Activated T-helper 1 cell treated with anti-CD3 and anti-CD28 coated beads, Interleukin-2, amount 50 U/mL, for 16 hours (primary cell): ENCODE measurements at regions not wholly inside any gene's neighbourhood (a gene's known extent, or its start where the extent isn't known, plus 50 kb on each side); places are given as distances from the start of the nearest gene placed in this dataset.

Experiments used
- DNase-seq, 2 donors: peaks; one replicate each; pipeline ENCODE4 v3.0.0-alpha.2; 2020; ENCODE audit warnings: low read depth in 1 of 2, low spot score in 1 of 2

DNA sequence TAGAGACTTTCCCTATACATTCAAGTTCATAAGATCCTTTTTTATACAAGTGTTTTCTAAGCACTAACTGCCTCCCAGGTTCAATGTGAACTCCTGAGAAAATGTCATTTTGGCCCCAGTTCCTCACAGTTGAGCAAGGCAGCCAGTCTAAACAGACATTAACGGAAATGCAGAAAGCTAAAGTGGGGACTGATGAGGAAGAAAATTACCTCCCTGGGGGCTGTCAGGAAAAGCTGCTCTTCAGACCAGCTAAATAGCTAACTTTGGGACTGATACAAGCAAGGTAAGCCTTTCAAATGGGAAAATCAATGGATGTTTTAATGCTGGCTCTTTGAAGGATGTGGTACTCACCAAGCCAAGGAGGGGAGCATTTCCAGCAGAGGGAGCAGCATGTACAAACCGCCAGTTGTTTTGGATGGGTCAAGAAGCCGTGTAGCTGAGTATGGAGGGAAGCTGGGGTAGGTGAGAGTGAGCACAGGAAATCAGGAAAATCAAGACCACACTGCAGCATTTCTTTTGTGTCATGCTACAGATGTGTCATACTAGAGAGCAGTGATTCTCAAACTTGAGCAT, 180.8 kb upstream of the CHD6 start:
- no peak for DNase-seq

- no peak for DNase-seq
Observed at GRCh38 chr20:41786158-41786557, 168.0 kb upstream of the CHD6 start.

- no peak for DNase-seq
Observed at GRCh38 chr20:41784209-41784958, 166.2 kb upstream of the CHD6 start.

GRCh38 chr20:41783423-41784208, 165.4 kb upstream of the CHD6 start:
- DNase-seq = no peak

DNA sequence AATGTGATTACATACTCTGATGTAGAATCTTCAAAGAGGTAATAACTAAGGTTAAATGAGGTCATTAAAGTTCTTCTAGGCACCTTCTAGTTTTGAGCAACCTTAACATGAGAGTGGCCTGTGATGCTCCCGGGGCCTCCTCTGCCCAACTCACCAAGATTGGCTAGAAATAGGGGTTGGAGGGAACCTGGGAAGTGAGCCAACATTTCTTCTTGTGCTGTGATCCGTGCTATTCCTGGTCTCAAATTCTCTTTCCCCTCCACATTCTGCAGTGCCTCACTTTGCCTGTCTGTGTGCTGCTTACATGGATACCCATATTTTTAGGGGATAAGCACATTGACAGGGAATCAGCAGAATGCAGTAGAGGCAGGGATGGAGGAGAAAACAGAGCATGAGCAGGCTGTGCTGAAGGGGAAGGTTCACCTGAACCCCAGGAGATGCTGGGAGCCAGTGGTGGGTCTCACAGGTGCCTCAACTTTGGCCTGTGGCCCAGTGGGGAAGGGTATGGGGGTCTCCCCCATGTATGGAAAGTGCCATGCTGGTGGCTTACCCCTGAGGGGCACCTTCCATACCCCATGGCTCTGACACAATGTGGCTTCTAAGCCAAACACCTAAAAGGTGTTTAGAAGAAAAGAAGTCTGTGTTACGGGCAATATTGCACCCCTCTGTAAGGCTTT, 164.7 kb upstream of the CHD6 start:
- DNase-seq = no peak

DNA sequence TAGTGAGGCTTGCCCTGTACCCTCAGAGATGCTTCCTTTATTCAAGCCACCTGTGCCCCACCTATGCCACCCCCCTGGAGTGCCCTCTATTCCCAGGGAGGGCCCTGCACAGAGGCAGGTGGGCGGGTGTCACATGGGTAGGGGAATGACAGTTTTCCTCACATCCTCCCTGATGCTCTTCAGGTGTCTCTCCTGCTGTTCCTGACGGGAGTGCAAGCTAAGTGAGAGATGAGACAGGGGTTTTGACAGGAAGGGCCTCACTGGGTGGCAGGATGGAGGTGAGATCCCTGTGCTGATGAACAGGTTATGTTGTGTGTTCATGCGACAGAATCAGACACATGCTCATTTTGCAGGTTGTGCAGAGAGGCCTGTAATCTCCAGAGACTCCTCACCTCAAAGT, 164.1 kb upstream of the CHD6 start:
- no peak for DNase-seq

- DNase-seq = no peak
Observed at GRCh38 chr20:41776421-41776820, 158.2 kb upstream of the CHD6 start.

GRCh38 chr20:41774291-41774690, 156.1 kb upstream of the CHD6 start:
- no peak for DNase-seq

GRCh38 chr20:41770965-41771364, 152.8 kb upstream of the CHD6 start:
- no peak for DNase-seq

DNA sequence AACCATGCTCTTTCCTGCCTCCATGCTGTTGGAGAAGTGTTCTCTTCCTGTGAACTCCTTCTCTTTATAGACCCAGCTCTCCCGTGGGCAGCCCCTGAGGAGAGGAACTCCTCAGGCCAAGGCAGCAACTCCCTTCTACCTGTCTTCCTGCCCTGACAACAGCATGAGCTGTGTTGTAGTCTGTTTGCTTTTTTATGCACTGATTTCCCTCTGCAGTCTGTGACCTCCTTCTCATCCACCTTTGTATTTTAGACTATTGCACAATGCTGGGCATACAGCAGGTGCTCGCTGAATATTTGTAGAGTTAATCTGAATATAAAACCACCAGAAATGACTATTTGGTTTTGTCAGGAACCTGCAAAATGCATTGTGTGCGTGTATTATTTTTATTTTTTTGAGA, 152.2 kb upstream of the CHD6 start:
- no peak for DNase-seq

- no peak for DNase-seq
Observed at GRCh38 chr20:41769592-41770018, 151.4 kb upstream of the CHD6 start.

- no peak for DNase-seq
Observed at GRCh38 chr20:41750137-41750536, 132.0 kb upstream of the CHD6 start.

DNA sequence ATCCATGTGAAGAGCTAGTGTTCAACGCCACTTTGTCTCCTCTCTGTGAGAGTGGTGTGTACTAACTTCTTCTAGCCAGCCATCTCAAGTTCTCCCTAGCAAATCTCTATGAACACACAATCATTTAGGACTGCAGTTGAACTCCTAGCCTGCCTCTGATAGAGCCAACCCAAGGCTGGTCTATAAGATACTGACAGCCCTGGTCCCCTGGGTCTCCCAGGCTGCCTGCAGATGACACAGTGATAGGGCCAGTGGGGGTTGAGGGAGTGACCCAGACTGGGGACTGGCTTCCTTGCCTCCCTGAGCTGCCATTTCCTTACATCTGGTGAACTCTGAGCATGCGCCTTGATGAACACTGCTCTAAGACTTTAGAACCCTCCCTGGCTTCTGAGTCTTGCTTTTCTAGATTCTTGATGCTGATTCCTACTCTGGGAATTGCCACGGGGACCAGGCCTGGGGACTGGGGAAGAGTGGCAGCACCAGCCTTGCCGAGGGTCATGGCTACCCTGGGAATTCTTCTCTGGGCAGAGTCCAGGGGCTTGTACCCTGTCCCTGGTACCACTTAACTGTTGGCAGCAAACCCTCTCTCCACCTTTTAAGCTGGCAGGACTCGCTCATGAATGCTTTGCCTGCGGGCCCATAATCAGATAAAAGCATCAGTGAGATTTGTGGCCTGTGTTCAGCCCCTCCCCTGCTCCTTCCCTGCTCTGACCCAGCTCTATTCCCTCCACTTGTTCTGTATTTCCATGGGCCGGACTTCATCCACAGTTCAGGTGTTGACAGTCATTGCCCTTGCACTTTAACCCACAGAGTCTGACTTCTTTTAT, 130.8 kb upstream of the CHD6 start:
- no peak for DNase-seq

DNA sequence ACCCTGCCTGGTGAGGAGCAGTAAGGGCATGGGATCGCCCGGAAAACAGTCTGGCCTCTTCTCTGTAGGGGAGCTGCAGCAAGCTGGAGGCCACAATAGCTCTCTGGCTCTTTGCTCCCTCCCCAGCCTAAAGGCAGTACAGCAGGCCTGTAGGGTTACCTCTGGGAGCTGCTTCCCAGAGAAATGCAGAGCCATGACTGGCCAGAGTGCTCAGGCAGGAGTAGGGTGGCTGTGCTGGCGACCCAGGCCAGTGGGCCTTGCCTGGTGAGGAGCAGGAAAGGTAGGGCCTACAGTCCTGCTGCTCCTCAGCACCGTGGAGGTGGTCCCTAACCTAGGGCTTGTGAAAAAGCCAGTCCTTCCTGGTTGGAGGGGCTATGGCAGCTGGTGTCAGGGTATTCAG, 129.9 kb upstream of the CHD6 start:
- no peak for DNase-seq

DNA sequence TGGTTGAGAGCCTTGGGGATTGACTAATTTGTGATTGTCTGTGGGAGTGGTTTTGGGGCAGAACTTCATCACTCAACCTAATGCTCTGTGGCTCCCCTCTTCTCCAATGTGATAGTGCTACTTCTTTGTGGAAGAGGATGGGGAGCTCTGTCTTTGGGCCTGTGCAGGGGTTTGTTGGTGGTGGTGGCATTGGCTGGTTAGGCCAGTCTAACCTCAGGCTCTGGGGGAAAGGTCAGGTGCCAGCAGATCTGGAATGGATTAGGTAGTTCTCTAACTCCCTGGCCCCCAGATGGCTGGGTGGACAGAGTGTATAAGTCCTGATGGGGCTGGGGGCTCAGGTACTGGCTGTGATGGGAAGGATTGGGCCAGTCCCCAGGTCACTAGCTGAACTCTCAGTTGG, 129.0 kb upstream of the CHD6 start:
- DNase-seq = no peak

GRCh38 chr20:41746635-41747034, 128.5 kb upstream of the CHD6 start:
- no peak for DNase-seq

- no peak for DNase-seq
Observed at GRCh38 chr20:41738604-41739206, 120.5 kb upstream of the CHD6 start.

DNA sequence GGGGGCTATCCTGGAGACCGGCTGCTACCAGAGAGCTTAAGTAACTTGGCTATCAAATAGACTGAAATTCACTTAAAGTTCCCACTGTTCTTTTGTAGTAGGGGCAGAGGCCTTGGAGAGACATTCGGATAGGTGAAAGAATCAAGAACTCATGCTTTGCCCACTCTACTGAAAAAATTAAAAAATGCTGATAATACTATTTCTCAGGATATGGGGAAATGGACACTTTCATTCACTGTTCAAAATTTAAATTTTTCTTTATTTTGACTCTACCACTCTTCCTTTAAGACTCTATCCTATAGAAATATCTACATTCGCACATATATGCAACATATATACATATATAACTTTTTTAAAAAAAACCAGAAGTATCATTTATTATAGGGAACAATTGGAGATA, 117.8 kb upstream of the CHD6 start:
- no peak for DNase-seq

DNA sequence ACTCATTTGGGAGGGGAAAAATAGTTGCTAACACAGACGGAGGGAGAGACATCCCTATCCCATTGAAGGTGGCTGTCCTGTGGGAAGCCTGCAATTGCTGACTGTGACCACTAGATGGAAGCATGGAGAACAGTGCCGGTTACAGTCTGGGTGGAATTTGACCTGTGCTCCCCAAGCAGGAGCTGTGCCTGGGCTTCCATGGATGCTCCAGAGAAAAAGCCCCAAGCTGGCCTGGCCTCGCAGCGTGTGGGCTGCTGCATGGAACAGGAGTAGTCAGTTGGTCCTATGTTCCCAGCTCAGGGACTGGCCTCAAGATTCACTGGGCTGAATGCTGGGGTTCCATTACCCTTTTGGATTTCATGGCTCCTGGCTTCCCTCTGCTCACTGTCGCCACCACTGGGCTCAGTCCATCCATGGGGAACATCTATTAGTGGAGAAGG, 116.3 kb upstream of the CHD6 start:
- peak in 1 of 2 donors; percentile 2 for DNase-seq

DNA sequence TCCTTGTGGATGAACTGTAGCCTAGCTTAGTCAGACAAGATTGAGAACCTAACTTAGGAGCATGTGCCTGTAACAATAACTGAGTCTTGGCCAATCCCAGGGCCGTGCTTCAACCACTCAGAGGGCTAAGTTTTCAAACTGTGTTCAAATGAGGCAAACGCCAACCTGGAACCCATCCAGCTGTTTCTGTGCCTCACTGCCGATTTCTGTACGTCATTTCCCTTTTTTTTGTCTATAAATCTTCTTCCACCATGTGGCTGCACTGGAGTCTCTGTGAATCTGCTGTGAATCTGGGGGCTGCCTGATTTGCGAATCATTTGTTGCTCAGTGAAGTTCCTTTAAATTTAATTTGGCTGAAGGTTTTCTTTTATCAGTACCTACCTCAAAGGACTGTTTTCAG, 115.0 kb upstream of the CHD6 start:
- no peak for DNase-seq
